Gastroesophageal sphincter (tissue), 3 donors: ENCODE measurements at regions not wholly inside any gene's neighbourhood (a gene's known extent, or its start where the extent isn't known, plus 50 kb on each side); places are given as distances from the start of the nearest gene placed in this dataset.

ENCODE experiments used
- EP300 ChIP-seq: sonication (generic); formaldehyde crosslinking; IDR thresholded peaks from one replicate; pipeline ENCODE4 v1.6.1; 2017; ENCODE audit warnings: antibody characterized with exemption, mild to moderate bottlenecking
- POLR2A ChIP-seq, 2 donors: fragments of 450-650 bp; IDR thresholded peaks; one replicate each; pipeline ENCODE4 v1.6.1; 2017; ENCODE audit warnings: antibody characterized with exemption in 2 of 2, mild to moderate bottlenecking in 2 of 2, moderate library complexity in 1 of 2
- POLR2AphosphoS5 ChIP-seq: sonication (generic); formaldehyde crosslinking; IDR thresholded peaks from one replicate; pipeline ENCODE4 v1.6.1; 2017; ENCODE audit warnings: antibody characterized with exemption
- TF ChIP-seq, protein P1 (sequence below), 4 experiments: fragments of 200-600 bp in 2 of 4; fragments of 450-650 bp in 2 of 4; sonication (generic) in 1 of 4; IDR thresholded peaks; one replicate each; pipeline ENCODE4 v1.5.1; 2017 to 2019; ENCODE audit warnings: antibody characterized with exemption in 4 of 4, mild to moderate bottlenecking in 2 of 4, moderate library complexity in 2 of 4

DNA sequence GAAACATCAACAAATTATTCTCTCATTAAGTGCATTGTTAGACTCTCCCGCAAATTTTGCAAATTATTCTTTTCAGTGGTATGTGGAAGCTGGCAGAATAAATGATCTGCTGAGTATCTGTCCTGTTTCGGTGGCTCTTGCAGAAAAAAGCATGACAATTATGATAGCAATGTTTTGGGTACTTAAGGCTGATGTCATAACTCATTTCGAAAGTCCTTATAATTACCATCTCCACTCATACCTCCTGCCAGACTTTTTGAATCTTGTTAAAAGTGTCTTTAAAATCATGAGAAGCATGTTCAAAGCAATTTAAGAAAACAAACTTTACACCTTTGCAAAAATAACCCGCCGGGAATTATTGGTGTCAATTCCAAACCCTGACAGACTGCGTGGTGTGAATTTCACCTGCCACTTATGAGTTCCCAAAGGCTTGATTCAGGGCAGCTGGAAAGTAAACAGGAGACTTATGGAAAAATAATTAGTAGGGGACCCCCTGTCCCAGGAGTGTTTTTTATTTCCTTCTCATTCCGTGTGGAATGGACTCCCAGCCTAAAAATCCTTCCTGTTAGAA is 87.6 kb upstream of the E2F3 start:
- TF ChIP-seq, protein P1, sequence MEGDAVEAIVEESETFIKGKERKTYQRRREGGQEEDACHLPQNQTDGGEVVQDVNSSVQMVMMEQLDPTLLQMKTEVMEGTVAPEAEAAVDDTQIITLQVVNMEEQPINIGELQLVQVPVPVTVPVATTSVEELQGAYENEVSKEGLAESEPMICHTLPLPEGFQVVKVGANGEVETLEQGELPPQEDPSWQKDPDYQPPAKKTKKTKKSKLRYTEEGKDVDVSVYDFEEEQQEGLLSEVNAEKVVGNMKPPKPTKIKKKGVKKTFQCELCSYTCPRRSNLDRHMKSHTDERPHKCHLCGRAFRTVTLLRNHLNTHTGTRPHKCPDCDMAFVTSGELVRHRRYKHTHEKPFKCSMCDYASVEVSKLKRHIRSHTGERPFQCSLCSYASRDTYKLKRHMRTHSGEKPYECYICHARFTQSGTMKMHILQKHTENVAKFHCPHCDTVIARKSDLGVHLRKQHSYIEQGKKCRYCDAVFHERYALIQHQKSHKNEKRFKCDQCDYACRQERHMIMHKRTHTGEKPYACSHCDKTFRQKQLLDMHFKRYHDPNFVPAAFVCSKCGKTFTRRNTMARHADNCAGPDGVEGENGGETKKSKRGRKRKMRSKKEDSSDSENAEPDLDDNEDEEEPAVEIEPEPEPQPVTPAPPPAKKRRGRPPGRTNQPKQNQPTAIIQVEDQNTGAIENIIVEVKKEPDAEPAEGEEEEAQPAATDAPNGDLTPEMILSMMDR (IDR thresholded peaks at IDR 0.05): no peak
- no peak for TF ChIP-seq POLR2A (IDR thresholded peaks at IDR 0.05)
- TF ChIP-seq POLR2AphosphoS5: no peak
- no peak for TF ChIP-seq EP300
